GM13976 (cell line): ENCODE measurements at regions not wholly inside any gene's neighbourhood (a gene's known extent, or its start where the extent isn't known, plus 50 kb on each side); places are given as distances from the start of the nearest gene placed in this dataset.

ENCODE experiments used
- DNase-seq: peaks from one replicate; pipeline ENCODE4 v3.0.0; 2012; ENCODE audit warnings: low spot score
- in situ Hi-C: fragments of 300-500 bp; cut with MboI; formaldehyde crosslinking; loops from one replicate; pipeline ENCODE4 v1.12.0; 2022; ENCODE audit warnings: low sequenced_read_pairs, mixed read lengths, inconsistent platforms; ENCODE audit not compliant: unreplicated experiment
- TF ChIP-seq, protein P1 (sequence below): IDR thresholded peaks from 2 replicates; pipeline ENCODE4 v1.5.1; 2012; ENCODE audit warnings: borderline replicate concordance, mild to moderate bottlenecking; ENCODE audit not compliant: insufficient read depth; ENCODE audit errors: extremely low read depth, missing control alignments, control extremely low read depth

DNA sequence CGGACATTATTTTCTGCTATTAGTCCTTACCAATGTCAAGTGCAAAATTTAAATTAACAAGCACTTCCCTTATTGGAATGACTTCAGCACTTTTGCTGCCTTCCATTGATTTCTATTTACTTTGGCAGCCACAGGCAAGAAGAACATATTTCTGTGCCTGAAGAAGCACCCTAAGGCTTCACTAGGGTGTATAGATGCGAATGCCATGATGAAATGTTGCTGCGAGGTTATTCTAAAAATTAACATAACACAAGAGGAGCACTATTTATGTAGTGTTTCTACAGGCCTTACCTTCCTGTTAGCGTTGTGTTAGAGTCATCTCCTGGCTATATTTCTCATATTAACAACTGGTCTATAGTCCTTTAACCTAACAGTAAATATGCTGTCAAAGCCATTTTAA lies 365.0 kb upstream of the HNRNPA3 start:
- in situ Hi-C loops: no loop called here
- DNase-seq: no peak
- TF ChIP-seq, protein P1, sequence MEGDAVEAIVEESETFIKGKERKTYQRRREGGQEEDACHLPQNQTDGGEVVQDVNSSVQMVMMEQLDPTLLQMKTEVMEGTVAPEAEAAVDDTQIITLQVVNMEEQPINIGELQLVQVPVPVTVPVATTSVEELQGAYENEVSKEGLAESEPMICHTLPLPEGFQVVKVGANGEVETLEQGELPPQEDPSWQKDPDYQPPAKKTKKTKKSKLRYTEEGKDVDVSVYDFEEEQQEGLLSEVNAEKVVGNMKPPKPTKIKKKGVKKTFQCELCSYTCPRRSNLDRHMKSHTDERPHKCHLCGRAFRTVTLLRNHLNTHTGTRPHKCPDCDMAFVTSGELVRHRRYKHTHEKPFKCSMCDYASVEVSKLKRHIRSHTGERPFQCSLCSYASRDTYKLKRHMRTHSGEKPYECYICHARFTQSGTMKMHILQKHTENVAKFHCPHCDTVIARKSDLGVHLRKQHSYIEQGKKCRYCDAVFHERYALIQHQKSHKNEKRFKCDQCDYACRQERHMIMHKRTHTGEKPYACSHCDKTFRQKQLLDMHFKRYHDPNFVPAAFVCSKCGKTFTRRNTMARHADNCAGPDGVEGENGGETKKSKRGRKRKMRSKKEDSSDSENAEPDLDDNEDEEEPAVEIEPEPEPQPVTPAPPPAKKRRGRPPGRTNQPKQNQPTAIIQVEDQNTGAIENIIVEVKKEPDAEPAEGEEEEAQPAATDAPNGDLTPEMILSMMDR: no peak

DNA sequence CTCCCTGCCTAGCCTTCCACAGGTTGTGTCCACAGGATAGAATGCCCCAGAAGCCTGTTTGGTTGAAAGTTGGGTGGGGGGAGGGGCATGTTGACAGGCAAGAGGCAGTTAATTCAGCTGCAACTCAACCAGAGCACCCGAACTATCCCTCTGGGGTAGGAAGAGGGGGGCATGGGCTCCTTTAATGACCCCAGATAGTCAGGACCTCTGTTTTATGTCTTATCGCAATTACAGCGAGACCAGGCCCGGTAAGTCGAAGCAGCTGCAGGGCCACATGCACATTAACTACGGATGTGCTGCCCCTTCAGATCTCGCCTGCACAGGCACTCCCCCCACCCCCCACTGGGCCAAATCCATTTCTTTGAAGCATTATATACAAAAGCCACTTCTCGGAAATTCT lies 363.8 kb upstream of the HNRNPA3 start:
- in situ Hi-C loops: no loop called here
- TF ChIP-seq, protein P1: no peak
- DNase-seq: no peak

DNA sequence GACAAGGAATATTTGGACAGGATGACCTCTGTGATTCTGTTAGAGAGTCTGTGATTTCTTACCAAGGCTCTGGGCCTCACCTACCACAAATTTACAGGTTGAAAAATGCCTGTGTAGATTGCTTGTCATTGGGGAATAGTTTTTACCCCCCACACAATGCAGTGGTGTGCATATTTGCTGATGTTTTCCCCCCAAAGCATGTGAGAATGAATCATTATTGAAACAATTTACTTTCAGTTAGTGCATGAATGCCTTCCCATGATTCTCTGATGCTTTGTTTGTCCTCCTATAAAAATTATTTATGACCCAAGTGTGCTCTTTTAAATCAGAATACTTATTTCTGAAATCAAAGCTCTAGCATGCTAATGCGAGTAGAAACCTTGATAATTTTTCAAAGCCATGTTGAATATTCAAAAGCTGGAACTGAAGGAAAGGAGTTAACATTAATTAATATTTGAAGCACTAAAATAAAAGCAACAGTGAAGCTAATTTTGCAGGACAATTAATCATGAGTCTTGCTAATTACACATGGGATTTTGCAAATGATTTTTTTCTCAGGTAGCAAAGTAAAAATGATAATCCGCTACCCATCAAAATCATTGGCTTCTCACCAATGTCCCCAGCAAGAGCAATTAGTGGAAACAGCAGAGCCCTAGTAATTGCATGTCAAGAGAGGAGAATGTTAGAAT lies 361.2 kb upstream of the HNRNPA3 start:
- TF ChIP-seq, protein P1: no peak
- DNase-seq: no peak
- in situ Hi-C loops: no loop called here

DNA sequence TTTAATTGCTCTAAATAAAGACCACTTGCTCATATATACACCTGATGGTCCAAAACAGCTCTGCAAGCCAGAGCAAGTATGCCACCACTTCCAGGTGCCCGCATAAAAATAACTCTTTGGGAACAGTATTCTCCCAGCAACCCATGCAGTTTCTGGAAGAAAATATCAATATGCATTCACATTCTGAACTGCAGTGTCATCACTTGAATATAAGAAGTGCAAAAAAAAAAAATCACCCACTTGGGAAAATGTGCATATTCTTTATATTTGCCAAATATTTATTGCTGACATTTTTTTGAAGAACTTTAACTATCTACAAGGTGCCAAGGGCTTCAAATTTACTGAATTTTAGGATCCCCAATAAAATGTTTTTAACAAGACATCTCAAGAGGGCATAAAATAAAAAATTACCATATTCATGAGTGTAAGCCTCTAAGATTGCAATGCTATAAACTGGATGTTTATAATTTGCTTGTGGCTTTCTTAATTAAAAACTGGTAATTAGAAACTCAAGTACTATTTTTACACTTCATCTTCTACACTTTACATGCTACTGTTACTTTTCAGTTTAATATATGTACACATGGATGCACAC lies 360.6 kb upstream of the HNRNPA3 start:
- TF ChIP-seq, protein P1: no peak
- in situ Hi-C loops: no loop called here
- DNase-seq: no peak

DNA sequence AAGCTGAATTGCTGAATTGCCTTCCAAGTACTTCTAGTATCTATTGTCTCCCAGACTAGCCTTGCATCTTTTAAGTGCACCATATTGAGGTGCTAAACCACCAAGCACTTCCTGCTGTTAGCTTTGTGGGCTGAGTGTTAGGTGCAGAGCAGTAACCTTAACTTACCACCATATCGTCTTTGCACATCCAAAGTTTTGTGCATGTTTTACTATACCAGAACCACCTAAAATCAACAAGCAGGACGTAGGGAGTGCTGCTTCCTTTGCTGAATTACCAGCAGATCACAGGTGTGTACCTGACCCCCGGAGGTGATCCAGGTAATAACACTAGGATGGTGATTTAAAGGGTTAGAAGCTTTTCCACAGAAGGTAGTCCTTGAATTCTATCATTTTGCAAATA lies 359.9 kb upstream of the HNRNPA3 start:
- TF ChIP-seq, protein P1: no peak
- in situ Hi-C loops: no loop called here
- no peak for DNase-seq

DNA sequence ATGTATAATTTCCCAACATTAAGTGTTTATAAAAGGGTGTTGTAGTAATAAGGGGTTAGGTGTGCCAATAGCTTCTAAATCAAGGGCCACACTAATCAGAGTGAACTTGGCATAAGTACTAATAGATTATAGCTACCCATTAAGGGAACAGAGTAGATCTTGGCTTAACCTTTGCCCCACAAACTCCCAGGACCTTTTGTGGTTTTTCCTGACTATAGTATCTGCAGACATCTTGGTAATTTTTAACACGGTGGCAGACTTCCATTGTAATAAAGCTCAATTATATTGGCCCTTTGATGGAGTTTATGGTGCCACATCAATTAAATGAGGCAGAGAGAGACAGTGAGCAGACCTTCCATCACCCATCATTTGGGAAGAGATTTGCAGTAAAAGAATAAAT lies 358.5 kb upstream of the HNRNPA3 start:
- in situ Hi-C loops: no loop called here
- TF ChIP-seq, protein P1: no peak
- no peak for DNase-seq
